Stimulated activated CD4-positive, alpha-beta T cell treated with anti-CD3 and anti-CD28 coated beads, Interleukin-12 subunit alpha, Interleukin-12 subunit beta, amount 100 ng/mL, for 24 hours (primary cell): ENCODE measurements at regions not wholly inside any gene's neighbourhood (a gene's known extent, or its start where the extent isn't known, plus 50 kb on each side); places are given as distances from the start of the nearest gene placed in this dataset.
"Not testable (repeated sequence)": the region's sequence is repeated elsewhere in the genome, so short reads cannot be mapped to it uniquely, and the experiment has no call there.

Experiments
- DNase-seq, 2 experiments: peaks; one replicate each; pipeline ENCODE4 v3.0.0-alpha.2; 2020; ENCODE audit warnings: low read depth in 2 of 2

DNA sequence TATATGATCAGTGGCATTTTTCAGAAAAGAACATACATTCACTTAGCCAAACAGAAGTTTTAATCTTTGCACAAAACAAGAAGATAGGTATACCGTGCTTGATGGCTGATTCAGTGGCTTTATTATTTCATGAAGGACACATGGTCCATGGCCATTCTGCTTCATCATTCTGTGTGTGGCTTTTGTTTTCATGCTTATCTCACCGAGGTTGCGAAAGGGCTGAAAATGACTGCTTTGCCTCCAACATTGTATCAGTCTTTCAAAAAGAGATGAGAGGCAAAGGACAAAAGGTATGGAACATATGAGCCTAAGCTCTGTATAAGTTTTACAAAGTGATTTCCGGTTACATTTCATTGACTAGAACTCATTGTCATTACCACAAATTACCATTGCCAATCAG lies 541.1 kb downstream of the RAB28 start:
- no peak for DNase-seq

DNA sequence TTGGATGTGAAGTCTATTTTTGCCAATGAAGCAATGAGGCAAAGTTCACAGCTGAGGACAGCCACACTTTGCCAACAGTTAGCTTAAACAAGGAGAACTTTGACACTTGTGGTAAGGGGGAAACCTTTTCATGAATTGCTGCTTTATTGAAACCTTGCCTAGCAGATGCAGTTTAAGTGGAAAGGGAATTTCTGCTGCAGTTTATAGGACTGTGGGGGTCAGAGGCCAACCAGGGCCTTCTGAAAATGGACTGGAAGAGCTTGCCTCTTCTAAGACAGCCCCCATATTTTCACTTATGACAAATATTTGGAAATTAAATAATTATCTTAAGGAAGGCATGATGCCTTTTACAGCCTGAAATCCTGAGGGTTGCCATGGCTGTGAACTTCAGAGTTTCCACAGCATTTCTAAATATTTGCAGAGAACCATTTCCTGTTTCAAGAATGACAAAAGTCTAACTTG lies 550.3 kb downstream of the RAB28 start:
- DNase-seq, result no peak

DNA sequence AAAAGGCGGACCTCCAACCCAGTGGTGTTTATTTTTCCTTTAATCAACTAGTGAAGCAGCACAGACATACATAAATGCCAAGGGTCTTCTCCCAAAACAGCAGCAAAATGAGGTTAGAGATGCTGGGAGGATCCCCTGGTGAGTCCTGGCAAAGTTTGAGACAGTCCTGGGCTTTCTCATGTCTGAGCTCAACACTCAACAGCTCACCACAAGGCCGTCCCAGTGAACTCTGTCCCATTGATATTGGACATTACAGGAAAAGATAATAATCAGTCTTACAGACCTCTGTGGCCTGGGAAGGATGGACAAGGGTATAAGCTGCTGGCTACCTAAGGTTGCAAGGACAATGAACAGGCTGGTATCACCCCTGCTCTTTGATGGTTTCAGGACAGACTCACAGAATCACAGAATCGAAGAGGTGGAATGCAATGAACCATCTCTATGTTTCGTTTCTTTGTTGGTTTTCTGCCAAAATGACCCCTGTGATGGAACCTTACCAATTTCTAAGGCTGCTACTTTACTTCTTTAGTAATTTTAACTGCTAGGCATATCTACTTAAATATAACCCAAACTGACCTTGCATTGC lies 551.8 kb downstream of the RAB28 start:
- no peak for DNase-seq

GRCh38 chr4:12929784-12930183 lies 554.4 kb downstream of the RAB28 start:
- DNase-seq, result no peak

GRCh38 chr4:12928751-12929150 lies 555.4 kb downstream of the RAB28 start:
- no peak for DNase-seq

DNA sequence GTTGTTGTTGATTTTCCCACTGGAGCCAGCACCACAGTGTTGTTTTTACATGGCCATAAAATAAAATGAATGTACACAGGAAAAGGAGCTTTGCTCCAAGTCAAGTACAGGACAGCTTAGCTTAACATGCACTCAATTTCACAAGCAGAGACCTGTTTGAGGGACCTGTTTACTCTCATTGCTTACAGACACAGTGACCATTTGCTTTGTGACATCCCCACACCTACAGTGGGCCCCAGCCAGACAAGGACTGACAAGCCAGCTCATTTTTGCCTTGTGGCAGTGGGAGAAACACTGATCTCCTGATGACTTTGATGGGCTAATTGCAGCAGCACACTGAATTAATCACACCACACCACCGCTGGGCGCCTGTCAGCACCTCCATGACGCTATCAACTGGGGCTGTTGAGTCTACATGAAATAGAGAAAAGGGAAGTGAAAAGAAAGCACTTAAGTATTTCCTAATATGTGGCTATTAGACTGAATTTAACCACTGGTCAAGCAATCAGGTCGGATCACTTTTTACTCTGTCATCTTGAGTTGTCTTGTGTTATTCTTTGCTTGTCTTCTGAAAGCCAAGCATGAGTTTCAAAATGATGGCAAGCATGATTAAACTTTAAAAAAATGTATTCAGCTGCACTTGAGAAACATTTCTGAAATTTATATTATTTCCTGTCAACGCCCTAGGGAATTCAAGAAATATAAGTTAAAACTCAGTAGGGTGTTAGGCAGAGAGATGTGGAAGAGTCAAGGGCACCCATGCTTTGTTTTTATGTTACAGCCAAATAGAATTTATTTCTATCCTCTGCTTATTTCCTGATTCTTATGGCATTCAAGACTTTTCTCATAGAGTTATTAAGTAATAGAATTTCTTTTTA lies 557.7 kb downstream of the RAB28 start:
- DNase-seq, result no peak

GRCh38 chr4:12924728-12925320 lies 559.3 kb downstream of the RAB28 start:
- no peak for DNase-seq

- DNase-seq, result no peak
Observed at GRCh38 chr4:12924253-12924652, 559.9 kb downstream of the RAB28 start.

DNA sequence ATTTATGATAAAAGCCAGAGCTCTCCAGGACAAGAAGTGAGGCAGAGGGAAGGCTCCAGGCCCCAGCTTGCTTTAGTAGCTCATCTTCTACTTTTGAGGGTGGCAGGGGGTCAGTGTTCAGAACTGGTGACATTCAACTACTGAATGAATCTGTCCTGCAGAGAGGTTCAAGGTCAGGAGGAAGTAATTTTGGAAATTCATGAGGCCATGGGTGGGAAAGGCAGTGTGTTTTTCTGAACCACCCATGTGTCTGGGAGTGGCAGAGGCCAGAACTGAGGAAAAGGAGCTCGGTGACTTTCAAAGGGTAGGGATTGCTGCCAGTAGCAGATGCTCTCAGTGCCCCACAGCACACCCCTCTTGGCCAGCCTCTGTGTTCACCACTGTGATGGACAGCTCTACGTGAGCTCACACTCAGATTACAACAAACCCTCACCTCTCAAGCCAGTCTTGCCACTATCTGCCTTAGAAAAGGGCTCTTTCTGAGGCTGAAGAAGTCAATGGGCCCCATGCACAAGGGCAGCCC lies 571.2 kb downstream of the RAB28 start:
- no peak for DNase-seq

- DNase-seq, result no peak
Observed at GRCh38 chr4:12911750-12912358, 572.3 kb downstream of the RAB28 start.

GRCh38 chr4:12903640-12904039 lies 580.5 kb downstream of the RAB28 start:
- not testable (repeated sequence) for DNase-seq

DNA sequence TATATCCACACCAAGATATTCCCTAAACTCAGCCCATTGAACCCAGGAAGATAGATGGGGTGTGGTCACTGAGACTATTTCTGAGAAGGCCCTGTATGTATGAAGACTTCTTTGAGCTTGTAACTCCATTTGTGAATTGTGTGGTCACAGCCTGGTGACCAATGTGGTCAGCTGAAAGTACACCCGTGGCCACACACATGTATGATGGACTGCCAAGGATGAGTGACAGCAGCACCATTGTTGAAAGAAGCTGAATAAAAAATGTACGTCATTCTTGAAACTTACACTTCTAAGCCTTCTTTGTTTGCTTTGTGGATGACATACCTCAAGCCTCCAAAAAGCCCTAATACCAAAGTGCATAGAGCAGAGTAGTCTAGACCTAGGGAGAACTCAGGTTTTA lies 581.4 kb downstream of the RAB28 start:
- DNase-seq, result no peak

GRCh38 chr4:12897954-12898353 lies 586.2 kb downstream of the RAB28 start:
- no peak for DNase-seq

DNA sequence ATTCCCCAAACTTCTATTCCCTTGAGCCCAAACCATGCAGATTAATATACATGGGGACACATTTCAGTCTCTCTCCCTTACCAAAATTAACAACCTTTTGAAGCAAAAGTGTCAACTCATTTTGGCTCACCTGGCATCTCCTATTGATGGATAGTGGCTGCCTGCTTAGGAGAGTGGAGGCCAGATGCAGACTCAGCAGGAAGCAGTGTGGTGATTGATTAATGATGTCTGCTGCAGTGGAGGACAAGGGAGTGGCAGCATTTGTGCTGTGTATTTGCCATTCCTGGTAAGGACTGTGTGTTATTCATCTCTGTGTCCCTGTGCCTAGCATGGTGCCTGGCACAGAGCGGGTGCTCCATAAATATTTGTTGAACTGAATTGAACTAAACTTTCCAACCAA lies 590.1 kb downstream of the RAB28 start:
- DNase-seq, result no peak

- DNase-seq, result no peak
Observed at GRCh38 chr4:12889054-12889453, 595.1 kb downstream of the RAB28 start.

- DNase-seq, result no peak
Observed at GRCh38 chr4:12884846-12885796, 599.0 kb downstream of the RAB28 start.

DNA sequence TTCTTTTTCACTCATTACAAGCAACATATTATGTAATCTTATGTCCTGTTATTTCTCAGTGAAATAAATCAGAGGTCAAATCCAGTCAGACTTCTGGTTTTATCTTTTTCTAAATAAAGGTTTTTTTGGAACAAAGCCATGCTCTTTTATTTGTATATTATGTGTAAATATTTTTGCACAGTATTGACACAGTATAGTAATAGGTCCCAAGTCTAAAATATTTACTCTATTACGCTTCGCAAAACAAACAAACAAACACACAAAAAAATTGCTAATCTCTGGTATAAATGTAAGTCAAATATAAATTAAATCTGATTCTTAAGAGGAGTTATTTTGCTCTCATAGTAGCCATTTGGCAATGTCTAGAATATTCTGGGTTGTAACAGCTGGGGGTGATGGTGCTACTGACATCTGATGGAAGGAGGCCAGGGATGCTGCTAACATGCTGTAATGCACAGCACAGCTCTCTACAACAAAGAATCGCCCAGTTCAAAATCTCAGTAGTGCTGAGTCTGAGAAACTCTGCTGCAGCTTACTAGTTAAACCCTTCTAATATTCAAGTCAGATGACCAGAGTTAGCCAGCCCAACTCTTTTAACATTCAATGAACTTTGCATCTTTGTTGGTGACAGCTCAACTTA lies 602.1 kb downstream of the RAB28 start:
- DNase-seq, result no peak

GRCh38 chr4:12880844-12881243 lies 603.3 kb downstream of the RAB28 start:
- no peak for DNase-seq

GRCh38 chr4:12879496-12879895 lies 604.6 kb downstream of the RAB28 start:
- DNase-seq, result no peak

DNA sequence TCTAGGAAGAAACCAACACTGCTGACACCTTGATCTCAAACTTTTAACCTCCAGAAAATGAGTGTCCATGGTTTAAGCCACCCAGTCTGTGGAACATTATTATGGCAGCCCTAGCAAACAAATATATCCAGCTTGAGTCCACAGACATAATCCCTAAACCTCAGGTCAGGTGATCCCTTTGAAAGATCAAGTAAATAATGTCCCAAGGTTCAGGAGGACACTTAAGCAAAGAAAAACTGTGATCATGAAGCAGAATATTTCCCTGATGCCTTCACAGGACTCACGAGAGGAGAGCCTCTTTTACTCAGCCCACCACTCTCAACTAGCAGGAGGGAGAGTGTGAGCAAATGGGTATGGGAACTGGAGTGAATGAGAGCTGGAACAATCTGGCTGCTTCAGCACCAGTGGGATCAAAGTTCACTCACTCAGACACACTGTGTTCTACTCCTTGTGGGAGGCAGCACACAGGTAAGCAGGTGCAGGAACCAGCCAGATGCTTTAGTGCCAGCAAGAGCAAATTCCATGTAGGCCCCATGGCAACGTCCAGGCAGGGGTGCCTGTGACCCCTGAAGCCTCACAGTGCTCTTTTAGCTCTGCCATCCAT lies 608.4 kb downstream of the RAB28 start:
- DNase-seq, result no peak
